ENCODE measurements at regions not wholly inside any gene's neighbourhood (a gene's known extent, or its start where the extent isn't known, plus 50 kb on each side); places are given as distances from the start of the nearest gene placed in this dataset.

GRCh38 chr12:105733579-105733978 lies 403.1 kb downstream of the C12orf75 start:
- ChIA-PET CTCF (interaction anchor here (0.8 to 1.0 kb wide), 2 partner anchors 27 to 28 kb away, joined by 3 read pairs; no protein-coding TSS in a partner anchor), POLR2A (no interaction called here)
- DNase-seq (ENCODE audit: extremely low spot score): no peak
- no peak for TF ChIP-seq SP1 (IDR thresholded peaks at IDR 0.05)
- TF ChIP-seq, protein P1, sequence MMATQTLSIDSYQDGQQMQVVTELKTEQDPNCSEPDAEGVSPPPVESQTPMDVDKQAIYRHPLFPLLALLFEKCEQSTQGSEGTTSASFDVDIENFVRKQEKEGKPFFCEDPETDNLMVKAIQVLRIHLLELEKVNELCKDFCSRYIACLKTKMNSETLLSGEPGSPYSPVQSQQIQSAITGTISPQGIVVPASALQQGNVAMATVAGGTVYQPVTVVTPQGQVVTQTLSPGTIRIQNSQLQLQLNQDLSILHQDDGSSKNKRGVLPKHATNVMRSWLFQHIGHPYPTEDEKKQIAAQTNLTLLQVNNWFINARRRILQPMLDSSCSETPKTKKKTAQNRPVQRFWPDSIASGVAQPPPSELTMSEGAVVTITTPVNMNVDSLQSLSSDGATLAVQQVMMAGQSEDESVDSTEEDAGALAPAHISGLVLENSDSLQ (IDR thresholded peaks at IDR 0.05): no peak
- TF ChIP-seq NFRKB (IDR thresholded peaks at IDR 0.05): no peak
- no peak for TF ChIP-seq SUZ12 (IDR thresholded peaks at IDR 0.05)
- no peak for TF ChIP-seq BHLHE40 (IDR thresholded peaks at IDR 0.05; ENCODE audit: borderline replicate concordance)
- TF ChIP-seq ELF4 (IDR thresholded peaks at IDR 0.05): no peak
- TF ChIP-seq LEF1 (IDR thresholded peaks at IDR 0.05; ENCODE audit: borderline replicate concordance): no peak
- no peak for TF ChIP-seq L3MBTL2 (conservative IDR thresholded peaks at IDR 0.05)
- TF ChIP-seq ZNF384 (IDR thresholded peaks at IDR 0.05): no peak
- TF ChIP-seq HDGF (IDR thresholded peaks at IDR 0.05; ENCODE audit: borderline replicate concordance): no peak
- TF ChIP-seq ARNT (IDR thresholded peaks at IDR 0.05): no peak

GRCh38 chr12:105736498-105736897 lies 402.3 kb downstream of the NUAK1 start:
- POLR2A ChIA-PET: no interaction called here
- TF ChIP-seq CTBP1 (IDR thresholded peaks at IDR 0.05; ENCODE audit: borderline replicate concordance): no peak
- TF ChIP-seq FOXM1 (IDR thresholded peaks at IDR 0.05; ENCODE audit: borderline replicate concordance): no peak
- TF ChIP-seq ELF4 (IDR thresholded peaks at IDR 0.05): no peak
- no peak for TF ChIP-seq SP1 (IDR thresholded peaks at IDR 0.05)
- no peak for TF ChIP-seq TARDBP (IDR thresholded peaks at IDR 0.05)
- TF ChIP-seq BHLHE40 (IDR thresholded peaks at IDR 0.05; ENCODE audit: borderline replicate concordance): no peak
- TF ChIP-seq FOXA1 (IDR thresholded peaks at IDR 0.05): no peak
- no peak for TF ChIP-seq SUZ12 (IDR thresholded peaks at IDR 0.05)
- TF ChIP-seq ARNT (IDR thresholded peaks at IDR 0.05): no peak
- no peak for TF ChIP-seq LEF1 (IDR thresholded peaks at IDR 0.05; ENCODE audit: borderline replicate concordance)
- TF ChIP-seq, protein P1 (IDR thresholded peaks at IDR 0.05): no peak
- no peak for TF ChIP-seq NFRKB (IDR thresholded peaks at IDR 0.05)
- no peak for TF ChIP-seq FOXK2 (IDR thresholded peaks at IDR 0.05)
- no peak for TF ChIP-seq ZNF384 (IDR thresholded peaks at IDR 0.05)
- TF ChIP-seq L3MBTL2 (conservative IDR thresholded peaks at IDR 0.05): no peak
- no peak for TF ChIP-seq HDGF (IDR thresholded peaks at IDR 0.05; ENCODE audit: borderline replicate concordance)
- CTCF ChIA-PET: no interaction called here
- DNase-seq (ENCODE audit: extremely low spot score): no peak

- DNase-seq (ENCODE audit: extremely low spot score): no peak
- TF ChIP-seq NFRKB (IDR thresholded peaks at IDR 0.05) (no peak), FOXM1 (IDR thresholded peaks at IDR 0.05; ENCODE audit: borderline replicate concordance) (no peak), HDGF (IDR thresholded peaks at IDR 0.05; ENCODE audit: borderline replicate concordance) (no peak), CTBP1 (IDR thresholded peaks at IDR 0.05; ENCODE audit: borderline replicate concordance) (no peak), ARNT (IDR thresholded peaks at IDR 0.05) (no peak), TARDBP (IDR thresholded peaks at IDR 0.05) (no peak), FOXK2 (IDR thresholded peaks at IDR 0.05) (no peak), ZNF384 (IDR thresholded peaks at IDR 0.05) (no peak), BHLHE40 (IDR thresholded peaks at IDR 0.05; ENCODE audit: borderline replicate concordance) (no peak), SP1 (IDR thresholded peaks at IDR 0.05) (no peak), FOXA1 (IDR thresholded peaks at IDR 0.05) (no peak), L3MBTL2 (conservative IDR thresholded peaks at IDR 0.05) (no peak), LEF1 (IDR thresholded peaks at IDR 0.05; ENCODE audit: borderline replicate concordance) (no peak), ELF4 (IDR thresholded peaks at IDR 0.05) (no peak), SUZ12 (IDR thresholded peaks at IDR 0.05) (no peak)
- TF ChIP-seq, protein P1 (IDR thresholded peaks at IDR 0.05): no peak
- POLR2A ChIA-PET: no interaction called here
- CTCF ChIA-PET: no interaction called here
Measured at GRCh38 chr12:105738051-105738450, 400.7 kb downstream of the NUAK1 start.

GRCh38 chr12:105740369-105740768 lies 398.4 kb downstream of the NUAK1 start:
- no peak for DNase-seq (ENCODE audit: extremely low spot score)
- POLR2A ChIA-PET: no interaction called here
- TF ChIP-seq CTBP1 (IDR thresholded peaks at IDR 0.05; ENCODE audit: borderline replicate concordance): no peak
- no peak for TF ChIP-seq ELF4 (IDR thresholded peaks at IDR 0.05)
- TF ChIP-seq TARDBP (IDR thresholded peaks at IDR 0.05): no peak
- TF ChIP-seq SUZ12 (IDR thresholded peaks at IDR 0.05): no peak
- TF ChIP-seq LEF1 (IDR thresholded peaks at IDR 0.05; ENCODE audit: borderline replicate concordance): no peak
- no peak for TF ChIP-seq FOXM1 (IDR thresholded peaks at IDR 0.05; ENCODE audit: borderline replicate concordance)
- no peak for TF ChIP-seq SP1 (IDR thresholded peaks at IDR 0.05)
- no peak for TF ChIP-seq FOXK2 (IDR thresholded peaks at IDR 0.05)
- TF ChIP-seq HDGF (IDR thresholded peaks at IDR 0.05; ENCODE audit: borderline replicate concordance): no peak
- TF ChIP-seq, protein P1 (IDR thresholded peaks at IDR 0.05): no peak
- no peak for TF ChIP-seq NFRKB (IDR thresholded peaks at IDR 0.05)
- TF ChIP-seq BHLHE40 (IDR thresholded peaks at IDR 0.05; ENCODE audit: borderline replicate concordance): no peak
- no peak for TF ChIP-seq L3MBTL2 (conservative IDR thresholded peaks at IDR 0.05)
- no peak for TF ChIP-seq ARNT (IDR thresholded peaks at IDR 0.05)
- no peak for TF ChIP-seq FOXA1 (IDR thresholded peaks at IDR 0.05)
- CTCF ChIA-PET: no interaction called here

GRCh38 chr12:105740970-105741725 lies 397.6 kb downstream of the NUAK1 start:
- DNase-seq (ENCODE audit: extremely low spot score): no peak
- ChIA-PET CTCF (no interaction called here), POLR2A (no interaction called here)
- no peak for TF ChIP-seq CTBP1 (IDR thresholded peaks at IDR 0.05; ENCODE audit: borderline replicate concordance)
- TF ChIP-seq L3MBTL2 (conservative IDR thresholded peaks at IDR 0.05): no peak
- TF ChIP-seq ZNF384 (IDR thresholded peaks at IDR 0.05): no peak
- no peak for TF ChIP-seq SP1 (IDR thresholded peaks at IDR 0.05)
- TF ChIP-seq ARNT (IDR thresholded peaks at IDR 0.05): no peak
- TF ChIP-seq LEF1 (IDR thresholded peaks at IDR 0.05; ENCODE audit: borderline replicate concordance): no peak
- TF ChIP-seq HDGF (IDR thresholded peaks at IDR 0.05; ENCODE audit: borderline replicate concordance): no peak
- no peak for TF ChIP-seq FOXM1 (IDR thresholded peaks at IDR 0.05; ENCODE audit: borderline replicate concordance)
- no peak for TF ChIP-seq BHLHE40 (IDR thresholded peaks at IDR 0.05; ENCODE audit: borderline replicate concordance)
- TF ChIP-seq TARDBP (IDR thresholded peaks at IDR 0.05): no peak
- no peak for TF ChIP-seq FOXK2 (IDR thresholded peaks at IDR 0.05)
- TF ChIP-seq ELF4 (IDR thresholded peaks at IDR 0.05): no peak
